HepG2 (cell line): ENCODE measurements at regions not wholly inside any gene's neighbourhood (a gene's known extent, or its start where the extent isn't known, plus 50 kb on each side); places are given as distances from the start of the nearest gene placed in this dataset.

ENCODE experiments used
- ATAC-seq: fragments of 200-7000 bp; cut with Tn5 transposase; 3 replicates; pipeline ENCODE4 v1.9.1; 2020; ENCODE audit warnings: mild to moderate bottlenecking, moderate library complexity
- BruUV-seq: library from RNA; stranded (reverse); fragments of 400-500 nt; replicated peaks from 2 replicates; lab custom pipeline; 2021; lab: Mats Ljungman, UMichigan
- CTCF ChIA-PET: fragments of 300-600 bp; formaldehyde crosslinking; extraction: SDS; loops from one replicate; lab custom pipeline; 2021; ENCODE audit warnings: low total read pairs, inconsistent platforms, low intra/inter-chr PET ratio; lab: Yijun Ruan, JAX
- POLR2A ChIA-PET: fragments of 350-600 bp; sonication (Branson Sonifier 250); formaldehyde crosslinking; loops from one replicate; lab custom pipeline; 2020; ENCODE audit warnings: antibody characterized with exemption, inconsistent platforms; lab: Yijun Ruan, JAX
- DNase-seq: peaks from one replicate; pipeline ENCODE4 v3.0.0-alpha.2; 2015; ENCODE audit warnings: low spot score
- FAIRE-seq: peaks from 3 replicates; lab custom pipeline; 2011; peaks lifted over from hg19 to GRCh38; lab: Jason Lieb, UNC
- H2AFZ ChIP-seq: one replicate; pipeline ENCODE4 v1.6.1; 2011; ENCODE audit warnings: low read length, inconsistent platforms
- H3K27ac ChIP-seq: fragments of 300-600 bp; 3 replicates; pipeline ENCODE4 v1.8.0; 2011; ENCODE audit warnings: mixed run types, mild to moderate bottlenecking, mixed read lengths, low read length, inconsistent platforms; ENCODE audit not compliant: insufficient read depth; ENCODE audit errors: extremely low read length
- H3K27me3 ChIP-seq, 2 experiments: fragments of 200-600 bp in 1 of 2; 2 replicates in 1 of 2; 3 replicates in 1 of 2; pipeline versions ENCODE4 v1.6.0 to v1.8.0; 2011; ENCODE audit warnings: low read length in 2 of 2, mild to moderate bottlenecking in 2 of 2, moderate library complexity in 2 of 2, inconsistent platforms in 1 of 2; ENCODE audit not compliant: insufficient read depth in 2 of 2, control insufficient read depth in 1 of 2
- H3K36me3 ChIP-seq, 2 experiments: fragments of 200-600 bp in 1 of 2; replicated peaks in 1 of 2; 2 replicates in 1 of 2; 3 replicates in 1 of 2; pipeline versions ENCODE4 v1.5.1 to v1.8.0; 2011; ENCODE audit warnings: low read length in 2 of 2, inconsistent platforms in 1 of 2; ENCODE audit not compliant: insufficient read depth in 2 of 2, control insufficient read depth in 1 of 2
- H3K4me1 ChIP-seq: 2 replicates; pipeline ENCODE4 v1.5.1; 2012; ENCODE audit warnings: low read length, inconsistent platforms; ENCODE audit not compliant: insufficient read depth
- H3K4me2 ChIP-seq: 2 replicates; pipeline ENCODE4 v1.6.0; 2011; ENCODE audit warnings: low read depth, low read length, inconsistent platforms
- H3K4me3 ChIP-seq, 3 experiments: fragments of 200-600 bp in 1 of 3; sonication (generic), shearing (Covaris generic) in 1 of 3; replicated peaks in 1 of 3; 2 replicates each; pipeline ENCODE4 v1.5.1; 2011 to 2016; ENCODE audit warnings: low read length in 3 of 3, inconsistent platforms in 2 of 3, low read depth in 2 of 3, mild to moderate bottlenecking in 2 of 3, control low read depth in 1 of 3, mixed read lengths in 1 of 3; ENCODE audit not compliant: insufficient read depth in 1 of 3
- H3K79me2 ChIP-seq: one replicate; pipeline ENCODE4 v1.6.1; 2011; ENCODE audit warnings: low read length, inconsistent platforms; ENCODE audit not compliant: insufficient read depth
- H3K9ac ChIP-seq: 2 replicates; pipeline ENCODE4 v1.6.0; 2011; ENCODE audit warnings: mild to moderate bottlenecking, low read depth, low read length, inconsistent platforms; ENCODE audit not compliant: insufficient read depth
- H3K9me3 ChIP-seq: 2 replicates; pipeline ENCODE4 v1.5.1; 2012; ENCODE audit warnings: mild to moderate bottlenecking, low read length
- H4K20me1 ChIP-seq: 2 replicates; pipeline ENCODE4 v1.6.0; 2011; ENCODE audit warnings: inconsistent platforms, mild to moderate bottlenecking, low read length, moderate library complexity; ENCODE audit not compliant: insufficient read depth
- AKAP8 ChIP-seq: sonication (generic); formaldehyde crosslinking; IDR thresholded peaks from 2 replicates; pipeline ENCODE4 v1.5.1; 2020; ENCODE audit warnings: mild to moderate bottlenecking, missing genetic modification reagents
- ATRX ChIP-seq: sonication (generic); formaldehyde crosslinking; IDR thresholded peaks from 2 replicates; pipeline ENCODE4 v1.4.0; 2020; ENCODE audit warnings: missing genetic modification reagents, borderline replicate concordance
- FOXJ3 ChIP-seq: sonication (generic); formaldehyde crosslinking; IDR thresholded peaks from 2 replicates; pipeline ENCODE4 v1.4.0; 2020; ENCODE audit warnings: missing genetic modification reagents, mild to moderate bottlenecking, borderline replicate concordance
- KDM5A ChIP-seq: fragments of 200-600 bp; sonication (generic); IDR thresholded peaks from 2 replicates; pipeline ENCODE4 v1.7.0; 2018; ENCODE audit warnings: antibody characterized with exemption, mild to moderate bottlenecking, low read length, borderline replicate concordance
- PLSCR1 ChIP-seq: sonication (generic); formaldehyde crosslinking; IDR thresholded peaks from 2 replicates; pipeline ENCODE4 v1.5.0; 2020; ENCODE audit warnings: missing genetic modification reagents, mild to moderate bottlenecking, borderline replicate concordance
- TCF12 ChIP-seq, 2 experiments: fragments of 450-650 bp in 1 of 2; sonication (generic) in 1 of 2; formaldehyde crosslinking in 1 of 2; IDR thresholded peaks; 2 replicates each; pipeline versions ENCODE4 v1.6.1 to v1.8.0; 2017 to 2022; ENCODE audit warnings: antibody characterized with exemption in 1 of 2, mild to moderate bottlenecking in 1 of 2, missing genetic modification reagents in 1 of 2, moderate library complexity in 1 of 2
- ZC3H13 ChIP-seq: sonication (generic); formaldehyde crosslinking; IDR thresholded peaks from 2 replicates; pipeline ENCODE4 v1.8.1; 2023; ENCODE audit warnings: mild to moderate bottlenecking, missing genetic modification reagents, moderate library complexity
- ZNF335 ChIP-seq: sonication (generic); formaldehyde crosslinking; IDR thresholded peaks from 2 replicates; pipeline ENCODE4 v1.4.0; 2020; ENCODE audit warnings: missing genetic modification reagents
- WGBS: methylation state at CpG from one replicate; pipeline ENCODE4 v1.1.6; 2017; ENCODE audit warnings: low lambda C conversion rate; 5-methylcytosine and 5-hydroxymethylcytosine counted together
- in situ Hi-C: cut with HindIII; loops from 2 replicates; pipeline ENCODE4 v1.10.0; 2017; ENCODE audit warnings: low pct_unique_long_range_greater_than_20kb; ENCODE audit not compliant: extremely low pct_ligation_motif_present
- intact Hi-C: fragments of 100-400 bp; cut with micrococcal nuclease; formaldehyde crosslinking; loops from one replicate; pipeline ENCODE4 v1.10.0; 2022; ENCODE audit not compliant: unreplicated experiment
- TF ChIP-seq, protein P1 (sequence below): sonication (generic); formaldehyde crosslinking; IDR thresholded peaks from 2 replicates; pipeline ENCODE4 v1.5.1; 2020; ENCODE audit warnings: missing genetic modification reagents, mild to moderate bottlenecking, borderline replicate concordance
- TF ChIP-seq, protein P2 (sequence below): sonication (generic); formaldehyde crosslinking; IDR thresholded peaks from 2 replicates; pipeline ENCODE4 v1.5.1; 2020; ENCODE audit warnings: mild to moderate bottlenecking, missing genetic modification reagents, borderline replicate concordance
- TF ChIP-seq, protein P3 (sequence below): IDR thresholded peaks from 2 replicates; pipeline ENCODE4 v1.6.1; 2012; ENCODE audit warnings: low read depth, low read length, improper control_type of control experiment
- TF ChIP-seq, protein P4 (sequence below): sonication (generic); formaldehyde crosslinking; IDR thresholded peaks from 2 replicates; pipeline ENCODE4 v1.4.0; 2020; ENCODE audit warnings: mild to moderate bottlenecking, low read depth, missing genetic modification reagents

GRCh38 chr2:54040685-54041084, 69.9 kb upstream of the PSME4 start (continued):
- no peak for TF ChIP-seq AKAP8 (CRISPR knock-in tag)
- no peak for TF ChIP-seq ATRX (CRISPR knock-in tag)
- TF ChIP-seq, all 625 proteins: peak for 0

DNA sequence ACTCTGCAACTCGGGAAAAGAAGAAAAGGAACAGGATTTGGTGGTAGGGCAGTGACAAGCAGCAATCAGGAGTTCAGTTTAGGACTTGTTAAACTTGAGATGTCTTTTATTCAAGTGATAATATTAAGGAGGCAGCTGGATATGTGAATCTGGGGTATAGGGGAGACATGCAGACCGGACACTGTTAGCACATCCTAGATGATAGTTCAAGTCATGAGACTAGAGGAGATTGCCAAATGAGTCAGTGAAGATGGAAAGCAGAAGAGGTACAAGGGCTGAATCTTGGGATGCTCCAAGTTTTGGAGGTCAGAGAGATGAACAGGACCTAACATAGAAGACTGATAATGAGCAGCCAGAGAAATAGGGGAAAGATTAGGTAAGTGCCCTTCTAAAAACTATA, 69.5 kb upstream of the PSME4 start:
- no TSS peak for BruUV-seq
- in situ Hi-C loops: no loop called here
- Histone ChIP-seq H3K4me3 (no peak overlapping the region), H3K4me2 (no peak overlapping the region), H3K36me3 (no peaks in the 10 kb centered on the region), H3K4me1 (peaks cover 28% of the 10 kb centered on the region), H4K20me1 (no peaks in the 10 kb centered on the region), H2AFZ (no peak overlapping the region), H3K27me3 (no peaks in the 10 kb centered on the region), H3K9ac (no peak overlapping the region), H3K9me3 (peaks cover 6% of the 10 kb centered on the region), H3K27ac (no peak overlapping the region), H3K79me2 (no peaks in the 10 kb centered on the region)
- 93% methylated on average over 2 of the region's 2 CpGs for WGBS
- DNase-seq (no peak), FAIRE-seq (no peak), ATAC-seq (no peak)
- intact Hi-C loops: no loop called here
- ChIA-PET POLR2A (no interaction called here), CTCF (no interaction called here)
- TF ChIP-seq ZNF335 (CRISPR knock-in tag) (no peak), PLSCR1 (no peak), TCF12 (IDR thresholded peaks at IDR 0.05) (no peak), TCF12 (CRISPR knock-in tag; IDR thresholded peaks at IDR 0.05) (no peak), ZC3H13 (no peak), FOXJ3 (CRISPR knock-in tag) (no peak), KDM5A (no peak)
- TF ChIP-seq, protein P1, sequence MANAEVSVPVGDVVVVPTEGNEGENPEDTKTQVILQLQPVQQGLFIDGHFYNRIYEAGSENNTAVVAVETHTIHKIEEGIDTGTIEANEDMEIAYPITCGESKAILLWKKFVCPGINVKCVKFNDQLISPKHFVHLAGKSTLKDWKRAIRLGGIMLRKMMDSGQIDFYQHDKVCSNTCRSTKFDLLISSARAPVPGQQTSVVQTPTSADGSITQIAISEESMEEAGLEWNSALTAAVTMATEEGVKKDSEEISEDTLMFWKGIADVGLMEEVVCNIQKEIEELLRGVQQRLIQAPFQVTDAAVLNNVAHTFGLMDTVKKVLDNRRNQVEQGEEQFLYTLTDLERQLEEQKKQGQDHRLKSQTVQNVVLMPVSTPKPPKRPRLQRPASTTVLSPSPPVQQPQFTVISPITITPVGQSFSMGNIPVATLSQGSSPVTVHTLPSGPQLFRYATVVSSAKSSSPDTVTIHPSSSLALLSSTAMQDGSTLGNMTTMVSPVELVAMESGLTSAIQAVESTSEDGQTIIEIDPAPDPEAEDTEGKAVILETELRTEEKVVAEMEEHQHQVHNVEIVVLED (CRISPR knock-in tag): no peak
- TF ChIP-seq, protein P2, sequence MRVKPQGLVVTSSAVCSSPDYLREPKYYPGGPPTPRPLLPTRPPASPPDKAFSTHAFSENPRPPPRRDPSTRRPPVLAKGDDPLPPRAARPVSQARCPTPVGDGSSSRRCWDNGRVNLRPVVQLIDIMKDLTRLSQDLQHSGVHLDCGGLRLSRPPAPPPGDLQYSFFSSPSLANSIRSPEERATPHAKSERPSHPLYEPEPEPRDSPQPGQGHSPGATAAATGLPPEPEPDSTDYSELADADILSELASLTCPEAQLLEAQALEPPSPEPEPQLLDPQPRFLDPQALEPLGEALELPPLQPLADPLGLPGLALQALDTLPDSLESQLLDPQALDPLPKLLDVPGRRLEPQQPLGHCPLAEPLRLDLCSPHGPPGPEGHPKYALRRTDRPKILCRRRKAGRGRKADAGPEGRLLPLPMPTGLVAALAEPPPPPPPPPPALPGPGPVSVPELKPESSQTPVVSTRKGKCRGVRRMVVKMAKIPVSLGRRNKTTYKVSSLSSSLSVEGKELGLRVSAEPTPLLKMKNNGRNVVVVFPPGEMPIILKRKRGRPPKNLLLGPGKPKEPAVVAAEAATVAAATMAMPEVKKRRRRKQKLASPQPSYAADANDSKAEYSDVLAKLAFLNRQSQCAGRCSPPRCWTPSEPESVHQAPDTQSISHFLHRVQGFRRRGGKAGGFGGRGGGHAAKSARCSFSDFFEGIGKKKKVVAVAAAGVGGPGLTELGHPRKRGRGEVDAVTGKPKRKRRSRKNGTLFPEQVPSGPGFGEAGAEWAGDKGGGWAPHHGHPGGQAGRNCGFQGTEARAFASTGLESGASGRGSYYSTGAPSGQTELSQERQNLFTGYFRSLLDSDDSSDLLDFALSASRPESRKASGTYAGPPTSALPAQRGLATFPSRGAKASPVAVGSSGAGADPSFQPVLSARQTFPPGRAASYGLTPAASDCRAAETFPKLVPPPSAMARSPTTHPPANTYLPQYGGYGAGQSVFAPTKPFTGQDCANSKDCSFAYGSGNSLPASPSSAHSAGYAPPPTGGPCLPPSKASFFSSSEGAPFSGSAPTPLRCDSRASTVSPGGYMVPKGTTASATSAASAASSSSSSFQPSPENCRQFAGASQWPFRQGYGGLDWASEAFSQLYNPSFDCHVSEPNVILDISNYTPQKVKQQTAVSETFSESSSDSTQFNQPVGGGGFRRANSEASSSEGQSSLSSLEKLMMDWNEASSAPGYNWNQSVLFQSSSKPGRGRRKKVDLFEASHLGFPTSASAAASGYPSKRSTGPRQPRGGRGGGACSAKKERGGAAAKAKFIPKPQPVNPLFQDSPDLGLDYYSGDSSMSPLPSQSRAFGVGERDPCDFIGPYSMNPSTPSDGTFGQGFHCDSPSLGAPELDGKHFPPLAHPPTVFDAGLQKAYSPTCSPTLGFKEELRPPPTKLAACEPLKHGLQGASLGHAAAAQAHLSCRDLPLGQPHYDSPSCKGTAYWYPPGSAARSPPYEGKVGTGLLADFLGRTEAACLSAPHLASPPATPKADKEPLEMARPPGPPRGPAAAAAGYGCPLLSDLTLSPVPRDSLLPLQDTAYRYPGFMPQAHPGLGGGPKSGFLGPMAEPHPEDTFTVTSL (CRISPR knock-in tag): no peak
- TF ChIP-seq, protein P3, sequence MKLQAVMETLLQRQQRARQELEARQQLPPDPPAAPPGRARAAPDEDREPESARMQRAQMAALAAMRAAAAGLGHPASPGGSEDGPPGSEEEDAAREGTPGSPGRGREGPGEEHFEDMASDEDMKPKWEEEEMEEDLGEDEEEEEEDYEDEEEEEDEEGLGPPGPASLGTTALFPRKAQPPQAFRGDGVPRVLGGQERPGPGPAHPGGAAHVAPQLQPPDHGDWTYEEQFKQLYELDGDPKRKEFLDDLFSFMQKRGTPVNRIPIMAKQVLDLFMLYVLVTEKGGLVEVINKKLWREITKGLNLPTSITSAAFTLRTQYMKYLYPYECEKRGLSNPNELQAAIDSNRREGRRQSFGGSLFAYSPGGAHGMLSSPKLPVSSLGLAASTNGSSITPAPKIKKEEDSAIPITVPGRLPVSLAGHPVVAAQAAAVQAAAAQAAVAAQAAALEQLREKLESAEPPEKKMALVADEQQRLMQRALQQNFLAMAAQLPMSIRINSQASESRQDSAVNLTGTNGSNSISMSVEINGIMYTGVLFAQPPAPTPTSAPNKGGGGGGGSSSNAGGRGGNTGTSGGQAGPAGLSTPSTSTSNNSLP: no peak
- TF ChIP-seq, protein P4, sequence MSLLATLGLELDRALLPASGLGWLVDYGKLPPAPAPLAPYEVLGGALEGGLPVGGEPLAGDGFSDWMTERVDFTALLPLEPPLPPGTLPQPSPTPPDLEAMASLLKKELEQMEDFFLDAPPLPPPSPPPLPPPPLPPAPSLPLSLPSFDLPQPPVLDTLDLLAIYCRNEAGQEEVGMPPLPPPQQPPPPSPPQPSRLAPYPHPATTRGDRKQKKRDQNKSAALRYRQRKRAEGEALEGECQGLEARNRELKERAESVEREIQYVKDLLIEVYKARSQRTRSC: no peak
